Breast epithelium (tissue), 4 donors: ENCODE measurements at regions not wholly inside any gene's neighbourhood (a gene's known extent, or its start where the extent isn't known, plus 50 kb on each side); places are given as distances from the start of the nearest gene placed in this dataset.

Experiments used
- DNase-seq, 2 donors: peaks; one replicate each; pipeline ENCODE4 v3.0.0-alpha.2; 2019; ENCODE audit warnings: low spot score in 2 of 2
- H3K27ac ChIP-seq, 2 donors: fragments of 200-600 bp; sonication (generic) in 1 of 2; one replicate each; pipeline ENCODE4 v1.5.1; 2016 to 2019; ENCODE audit warnings: mild to moderate bottlenecking in 1 of 2
- H3K27me3 ChIP-seq, 2 donors: fragments of 200-600 bp; sonication (generic) in 1 of 2; one replicate each; pipeline versions ENCODE4 v1.5.1 to v1.6.0; 2017 to 2019; ENCODE audit warnings: control low read depth in 1 of 2, mild to moderate bottlenecking in 1 of 2
- H3K36me3 ChIP-seq: fragments of 200-600 bp; one replicate; pipeline ENCODE4 v1.5.1; 2019
- H3K4me1 ChIP-seq, 2 donors: fragments of 200-600 bp; sonication (generic); one replicate each; pipeline ENCODE4 v1.5.1; 2016 to 2019; ENCODE audit warnings: control low read depth in 1 of 2
- H3K4me3 ChIP-seq, 3 donors: fragments of 200-600 bp; sonication (generic); 1 replicate in 2 of 3; 2 replicates in 1 of 3; pipeline ENCODE4 v1.5.1; 2016 to 2019; ENCODE audit warnings: mild to moderate bottlenecking in 3 of 3, moderate library complexity in 2 of 3
- H3K9me3 ChIP-seq, 2 donors: fragments of 200-600 bp; sonication (generic) in 1 of 2; one replicate each; pipeline ENCODE4 v1.5.1; 2016 to 2019; ENCODE audit warnings: control low read depth in 1 of 2
- CTCF ChIP-seq, 3 donors: fragments of 450-650 bp; IDR thresholded peaks; one replicate each; pipeline ENCODE4 v1.5.1; 2016 to 2017; ENCODE audit warnings: antibody characterized with exemption in 3 of 3, mild to moderate bottlenecking in 3 of 3, moderate library complexity in 3 of 3
- POLR2A ChIP-seq: fragments of 450-650 bp; IDR thresholded peaks from one replicate; pipeline ENCODE4 v1.6.1; 2016; ENCODE audit warnings: antibody characterized with exemption, mild to moderate bottlenecking, moderate library complexity
- POLR2AphosphoS5 ChIP-seq, 3 donors: sonication (generic); formaldehyde crosslinking; IDR thresholded peaks; one replicate each; pipeline ENCODE4 v1.6.1; 2017; ENCODE audit warnings: antibody characterized with exemption in 3 of 3
- intact Hi-C: fragments of 100-400 bp; cut with DNase I; formaldehyde crosslinking; loops from one replicate; pipeline ENCODE4 v1.15.1; 2023; ENCODE audit warnings: low total_unique reads

- no peaks in the 10 kb centered on the region for H3K36me3 ChIP-seq
- H3K27ac ChIP-seq: no peak overlapping the region
- TF ChIP-seq CTCF (IDR thresholded peaks at IDR 0.05): no peak
- TF ChIP-seq POLR2AphosphoS5 (IDR thresholded peaks at IDR 0.05): no peak
- TF ChIP-seq POLR2A: no peak
- no peak overlapping the region for H3K4me3 ChIP-seq
- peaks cover 0 to 6% of the 10 kb centered on the region in 2 donors for H3K9me3 ChIP-seq
- H3K4me1 ChIP-seq: no peaks in the 10 kb centered on the region
- no peaks in the 10 kb centered on the region for H3K27me3 ChIP-seq
- intact Hi-C loops: no loop called here
- no peak for DNase-seq
Measured at GRCh38 chr5:54852007-54852406, 133.4 kb downstream of the ESM1 start.

- Histone ChIP-seq H3K27ac (no peak overlapping the region), H3K4me1 (no peaks in the 10 kb centered on the region), H3K4me3 (no peak overlapping the region), H3K27me3 (no peaks in the 10 kb centered on the region), H3K36me3 (no peaks in the 10 kb centered on the region), H3K9me3 (peaks cover 0 to under 1% of the 10 kb centered on the region in 2 donors)
- TF ChIP-seq CTCF (IDR thresholded peaks at IDR 0.05) (no peak), POLR2AphosphoS5 (IDR thresholded peaks at IDR 0.05) (no peak), POLR2A (no peak)
- intact Hi-C loops: no loop called here
- DNase-seq: no peak
Measured at GRCh38 chr5:54851449-54851848, 133.9 kb downstream of the ESM1 start.

GRCh38 chr5:54848581-54848980 is 136.8 kb downstream of the ESM1 start:
- Histone ChIP-seq H3K36me3 (no peaks in the 10 kb centered on the region), H3K27me3 (no peaks in the 10 kb centered on the region), H3K9me3 (no peaks in the 10 kb centered on the region), H3K27ac (no peak overlapping the region), H3K4me1 (no peaks in the 10 kb centered on the region), H3K4me3 (no peak overlapping the region)
- TF ChIP-seq CTCF (IDR thresholded peaks at IDR 0.05): no peak
- no peak for TF ChIP-seq POLR2A
- TF ChIP-seq POLR2AphosphoS5 (IDR thresholded peaks at IDR 0.05): no peak
- intact Hi-C loops: loop anchor here (5.0 kb wide), 1 partner anchor 331 kb away; the partner anchor contains the start of gene SNX18
- DNase-seq: no peak

GRCh38 chr5:54845567-54845941 is 139.8 kb downstream of the ESM1 start:
- H3K36me3 ChIP-seq: no peaks in the 10 kb centered on the region
- H3K4me3 ChIP-seq: no peak overlapping the region
- intact Hi-C loops: loop anchor here (5.0 kb wide), 1 partner anchor 328 kb away; the partner anchor contains the start of gene SNX18
- no peaks in the 10 kb centered on the region for H3K27me3 ChIP-seq
- no peak overlapping the region for H3K27ac ChIP-seq
- H3K9me3 ChIP-seq: no peaks in the 10 kb centered on the region
- H3K4me1 ChIP-seq: no peaks in the 10 kb centered on the region
- DNase-seq: no peak
- TF ChIP-seq POLR2A: no peak

GRCh38 chr5:54844905-54845566 is 140.4 kb downstream of the ESM1 start:
- no peaks in the 10 kb centered on the region for H3K9me3 ChIP-seq
- intact Hi-C loops: loop anchor here (5.0 kb wide), 1 partner anchor 328 kb away; the partner anchor contains the start of gene SNX18
- TF ChIP-seq POLR2AphosphoS5 (IDR thresholded peaks at IDR 0.05): no peak
- TF ChIP-seq CTCF (IDR thresholded peaks at IDR 0.05): peak; percentile 63 to 70 (median 65)
- H3K4me3 ChIP-seq: peak overlapping the region in 1 of 3 donors; percentile 20
- H3K4me1 ChIP-seq: no peaks in the 10 kb centered on the region
- H3K27ac ChIP-seq: no peak overlapping the region
- no peaks in the 10 kb centered on the region for H3K27me3 ChIP-seq
- DNase-seq: no peak
- no peaks in the 10 kb centered on the region for H3K36me3 ChIP-seq
